GM21423 (cell line): ENCODE measurements at regions not wholly inside any gene's neighbourhood (a gene's known extent, or its start where the extent isn't known, plus 50 kb on each side); places are given as distances from the start of the nearest gene placed in this dataset.

Source experiments
- ATAC-seq: cut with Tn5 transposase; IDR thresholded peaks from one replicate; pipeline ENCODE4 v1.9.1; 2021; ENCODE audit warnings: mild to moderate bottlenecking, moderate library complexity; ENCODE audit not compliant: unreplicated experiment

- no peak for ATAC-seq
Measured at GRCh38 chr13:99027661-99028425, 50.0 kb upstream of the DOCK9 start.

- no peak for ATAC-seq
Measured at GRCh38 chr13:99028890-99029289, 51.0 kb upstream of the DOCK9 start.

- ATAC-seq: no peak
Measured at GRCh38 chr13:99029576-99029975, 51.7 kb upstream of the DOCK9 start.

- no peak for ATAC-seq
Measured at GRCh38 chr13:99030326-99030725, 52.5 kb upstream of the DOCK9 start.

GRCh38 chr13:99031832-99032231 is 54.0 kb upstream of the DOCK9 start:
- ATAC-seq: no peak

GRCh38 chr13:99033814-99034213 is 56.0 kb upstream of the DOCK9 start:
- no peak for ATAC-seq

- no peak for ATAC-seq
Measured at GRCh38 chr13:99034333-99035085, 56.6 kb upstream of the DOCK9 start.

- ATAC-seq: no peak
Measured at GRCh38 chr13:99035715-99036114, 57.9 kb upstream of the DOCK9 start.

GRCh38 chr13:99037756-99038155 is 59.9 kb upstream of the DOCK9 start:
- no peak for ATAC-seq

- ATAC-seq: no peak
Measured at GRCh38 chr13:99039718-99040280, 61.9 kb upstream of the DOCK9 start.

GRCh38 chr13:99040536-99041131 is 62.8 kb upstream of the DOCK9 start:
- ATAC-seq: no peak

GRCh38 chr13:99041337-99041736 is 63.5 kb upstream of the DOCK9 start:
- no peak for ATAC-seq

GRCh38 chr13:99041788-99042187 is 63.9 kb upstream of the DOCK9 start:
- peak; percentile 44 for ATAC-seq

GRCh38 chr13:99042521-99043250 is 64.8 kb upstream of the DOCK9 start:
- no peak for ATAC-seq

GRCh38 chr13:99043831-99044231 is 66.0 kb upstream of the DOCK9 start:
- ATAC-seq: no peak

GRCh38 chr13:99044764-99045163 is 66.9 kb upstream of the DOCK9 start:
- ATAC-seq: no peak

GRCh38 chr13:99045396-99045795 is 67.5 kb upstream of the DOCK9 start:
- no peak for ATAC-seq

- no peak for ATAC-seq
Measured at GRCh38 chr13:99046851-99047250, 69.0 kb upstream of the DOCK9 start.

- ATAC-seq: no peak
Measured at GRCh38 chr13:99050983-99051488, 73.2 kb upstream of the DOCK9 start.

GRCh38 chr13:99051768-99052455 is 74.0 kb upstream of the DOCK9 start:
- no peak for ATAC-seq
